GM21825 (cell line): ENCODE measurements at regions not wholly inside any gene's neighbourhood (a gene's known extent, or its start where the extent isn't known, plus 50 kb on each side); places are given as distances from the start of the nearest gene placed in this dataset.

ENCODE experiments used
- ATAC-seq: cut with Tn5 transposase; IDR thresholded peaks from one replicate; pipeline ENCODE4 v1.9.1; 2021; ENCODE audit warnings: mild to moderate bottlenecking, moderate library complexity; ENCODE audit not compliant: unreplicated experiment

DNA sequence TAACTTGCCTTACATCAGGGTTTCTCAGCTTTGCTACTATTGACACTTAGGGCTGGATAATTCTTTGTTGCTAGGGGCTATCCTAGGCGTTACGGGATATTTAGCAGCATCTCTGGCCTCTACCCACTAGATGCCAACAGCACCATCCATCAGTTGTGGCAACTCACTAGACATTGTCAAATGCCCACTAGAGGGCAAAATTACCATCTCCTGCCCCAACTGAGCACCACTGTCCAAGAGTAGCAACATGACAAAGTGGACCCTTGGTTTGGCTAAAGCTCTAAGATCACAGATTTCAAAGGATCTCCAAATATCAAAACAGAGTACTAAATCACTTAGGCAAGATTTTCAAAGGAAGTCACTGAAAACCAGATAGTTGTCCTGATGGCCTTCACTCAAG, 251.7 kb upstream of the TBX3 start:
- no peak for ATAC-seq

DNA sequence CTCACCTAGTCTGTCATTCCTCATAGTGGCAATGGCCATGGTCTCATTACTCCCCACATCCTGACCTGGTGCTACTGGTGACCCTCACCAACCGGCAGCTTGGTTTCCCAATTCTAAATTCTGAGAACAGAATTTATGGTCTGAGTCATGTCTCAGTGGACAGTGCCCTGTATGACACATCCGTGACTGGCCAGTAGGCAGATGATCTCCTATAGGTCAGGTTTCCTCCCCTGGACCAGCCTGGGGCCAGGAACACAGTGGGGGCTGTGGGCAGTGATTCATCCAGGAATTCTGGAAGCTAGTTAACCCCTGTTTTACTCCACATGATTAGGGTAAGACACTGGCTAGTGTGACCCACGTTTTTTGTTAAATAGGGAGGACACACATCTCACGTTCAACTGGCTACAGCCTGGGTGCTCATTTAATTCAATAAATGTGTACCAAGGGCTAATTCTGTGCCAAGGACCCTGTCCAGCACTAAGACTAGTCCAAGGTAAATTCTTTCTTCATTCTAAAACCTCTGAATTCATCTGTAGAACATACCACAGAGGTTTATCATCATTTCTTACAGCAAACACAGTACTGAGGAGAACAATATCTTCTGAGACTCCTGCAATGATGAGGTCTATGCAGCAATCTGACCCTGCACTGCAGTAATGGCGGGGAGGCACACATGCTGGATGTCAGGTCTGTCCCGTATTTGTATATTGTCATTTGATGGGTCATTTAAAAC, 249.6 kb upstream of the TBX3 start:
- ATAC-seq: no peak

DNA sequence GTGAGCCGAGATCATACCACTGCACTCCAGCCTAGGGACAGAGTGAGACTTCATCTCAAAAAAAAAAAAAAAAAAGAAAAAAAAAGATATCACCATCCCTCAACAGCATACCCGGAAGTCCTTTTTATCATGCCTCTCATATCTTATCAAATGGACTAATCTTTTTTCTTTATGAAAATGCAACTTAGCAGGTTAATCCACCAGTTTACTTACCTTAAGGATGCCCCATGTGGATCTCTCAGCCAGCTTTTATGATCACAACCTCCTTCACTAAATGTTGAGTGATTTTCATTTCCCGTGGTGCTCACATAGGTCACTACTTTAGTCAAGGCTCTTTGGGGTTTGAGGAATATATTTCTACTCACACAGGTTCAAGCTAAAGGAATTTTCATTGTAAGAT, 248.8 kb upstream of the TBX3 start:
- ATAC-seq: no peak

DNA sequence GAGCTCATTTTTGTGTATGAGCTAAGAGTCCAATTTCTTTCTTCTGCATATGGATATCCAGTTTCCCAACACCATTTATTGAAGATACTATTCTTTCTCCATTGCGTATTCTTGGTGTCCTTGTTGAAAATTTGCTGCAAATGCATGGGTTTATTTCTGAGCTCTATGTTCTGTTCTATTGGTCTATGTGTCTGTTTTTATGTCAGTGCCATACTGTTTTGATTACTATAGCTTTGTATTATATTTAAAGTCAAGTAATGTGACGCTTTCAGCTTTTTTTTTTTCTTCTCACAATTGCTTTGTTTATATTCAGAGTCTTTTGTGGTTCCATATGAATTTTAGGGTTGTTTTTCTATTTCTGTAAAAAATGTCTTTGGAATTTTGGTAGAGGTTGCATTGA, 247.1 kb upstream of the TBX3 start:
- ATAC-seq: no peak

DNA sequence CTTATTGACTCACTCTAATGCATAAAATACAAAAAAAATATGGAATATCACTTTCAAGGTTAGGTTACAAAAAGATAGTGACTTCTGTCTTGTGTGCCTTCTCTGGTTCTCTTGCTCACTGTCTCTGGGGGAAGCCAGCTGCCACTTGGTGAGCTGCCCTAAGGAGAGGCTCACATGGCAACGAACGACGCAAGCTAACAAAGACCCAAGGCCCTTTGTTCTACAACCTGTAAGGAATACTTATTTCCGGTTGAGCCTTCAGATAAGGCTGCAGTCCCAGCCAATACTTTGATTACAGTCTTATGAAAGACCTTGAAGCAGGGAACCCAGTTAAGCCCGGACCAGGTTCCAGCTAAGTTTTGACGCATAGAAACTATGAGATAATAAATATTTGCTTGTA, 242.4 kb upstream of the TBX3 start:
- no peak for ATAC-seq

DNA sequence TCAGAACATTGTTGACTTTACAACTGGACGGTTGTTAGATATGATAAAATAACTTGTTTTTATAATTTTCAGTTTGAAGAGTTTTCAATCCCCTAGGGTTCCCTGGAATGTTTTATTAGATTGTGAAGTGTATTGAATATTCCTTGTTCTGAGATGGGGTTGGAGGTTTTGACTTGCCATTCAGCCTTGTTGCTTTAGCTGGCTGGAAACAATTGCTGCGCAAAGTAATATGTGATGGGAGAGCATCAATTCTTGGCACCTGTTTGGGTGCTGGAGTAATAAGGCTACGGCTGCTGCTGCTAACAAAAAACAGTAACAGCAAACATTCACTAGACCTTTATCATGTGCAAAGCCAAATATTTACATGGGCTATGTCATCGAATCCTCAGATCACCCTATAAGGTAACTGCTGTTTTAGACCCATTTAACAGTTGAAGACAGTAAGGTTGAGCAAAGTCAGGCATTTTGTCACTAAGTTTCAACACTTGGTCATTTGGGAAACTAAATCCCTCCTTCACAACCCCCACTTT, 241.0 kb upstream of the TBX3 start:
- no peak for ATAC-seq

DNA sequence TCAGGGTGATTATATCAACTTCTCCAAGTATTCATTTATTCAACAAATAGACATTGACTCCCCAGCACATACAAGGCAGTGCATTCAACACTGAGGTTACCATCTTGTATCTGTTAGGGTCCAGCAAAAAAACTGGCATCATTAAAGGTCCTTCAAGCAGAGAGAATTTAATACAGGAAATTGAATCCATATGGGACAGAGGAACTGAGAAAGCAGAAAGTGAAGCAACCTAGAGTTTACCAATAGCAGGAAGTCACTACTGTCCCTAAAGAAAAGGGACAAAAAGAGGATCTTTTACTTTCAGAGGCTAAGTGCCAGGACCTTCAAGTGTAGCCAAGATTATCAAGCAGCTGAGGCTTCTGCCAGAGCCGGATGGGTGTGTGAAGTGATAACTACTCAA, 237.8 kb upstream of the TBX3 start:
- no peak for ATAC-seq

DNA sequence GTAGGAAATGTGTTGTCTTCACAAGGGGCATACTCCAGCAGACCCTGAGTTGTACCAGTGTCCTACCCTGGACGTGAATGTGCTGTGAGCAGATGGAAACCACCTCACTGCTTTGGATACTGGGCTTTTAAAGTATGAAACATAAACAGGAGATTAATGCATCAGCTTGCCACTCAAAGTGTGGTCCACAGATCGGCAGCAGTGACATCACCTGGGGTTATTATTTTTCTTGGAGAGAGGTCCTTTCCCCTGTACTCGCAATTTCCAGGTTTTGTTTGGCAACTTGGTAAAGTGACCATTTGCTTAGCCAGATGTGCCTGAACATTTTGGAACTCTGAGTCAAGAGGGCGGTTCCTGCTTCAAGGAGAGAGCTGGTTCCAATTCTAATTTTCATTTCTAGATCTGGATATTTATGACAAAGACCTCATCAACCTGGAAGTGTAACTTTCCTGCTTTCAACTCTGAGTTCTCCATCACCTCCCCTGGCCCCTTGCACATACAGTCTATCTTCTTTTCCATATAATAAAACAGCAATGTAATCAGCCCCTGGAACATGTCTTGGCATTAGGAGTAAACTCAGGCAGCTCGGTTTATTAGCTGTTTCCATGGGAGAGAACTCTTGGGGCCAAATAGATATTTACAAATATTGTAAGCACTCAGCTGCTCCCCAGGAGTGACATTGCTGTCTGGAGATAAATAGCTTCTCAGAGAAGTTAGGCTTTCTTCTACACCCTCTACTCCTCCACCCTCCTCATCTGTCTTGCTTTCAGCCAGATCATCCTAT, 237.0 kb upstream of the TBX3 start:
- no peak for ATAC-seq

DNA sequence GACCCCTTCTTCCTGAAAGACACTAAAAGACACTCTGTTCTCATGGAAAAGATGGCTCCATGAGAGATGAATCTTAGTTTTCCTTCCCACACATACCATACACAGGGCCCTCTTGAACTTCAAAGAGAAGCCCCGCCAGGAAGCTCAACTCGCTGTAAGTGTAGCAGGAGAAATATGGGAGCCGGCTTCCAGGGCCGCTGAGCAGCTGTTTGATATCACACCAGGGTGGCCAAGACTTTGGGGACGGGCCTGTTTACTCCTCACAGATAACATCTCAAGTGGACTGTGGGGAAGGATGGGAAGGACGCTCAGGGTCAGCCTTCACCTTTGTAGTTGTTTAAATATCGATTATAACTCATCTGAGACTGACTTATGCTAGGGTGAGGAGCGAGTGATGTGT, 235.5 kb upstream of the TBX3 start:
- no peak for ATAC-seq

DNA sequence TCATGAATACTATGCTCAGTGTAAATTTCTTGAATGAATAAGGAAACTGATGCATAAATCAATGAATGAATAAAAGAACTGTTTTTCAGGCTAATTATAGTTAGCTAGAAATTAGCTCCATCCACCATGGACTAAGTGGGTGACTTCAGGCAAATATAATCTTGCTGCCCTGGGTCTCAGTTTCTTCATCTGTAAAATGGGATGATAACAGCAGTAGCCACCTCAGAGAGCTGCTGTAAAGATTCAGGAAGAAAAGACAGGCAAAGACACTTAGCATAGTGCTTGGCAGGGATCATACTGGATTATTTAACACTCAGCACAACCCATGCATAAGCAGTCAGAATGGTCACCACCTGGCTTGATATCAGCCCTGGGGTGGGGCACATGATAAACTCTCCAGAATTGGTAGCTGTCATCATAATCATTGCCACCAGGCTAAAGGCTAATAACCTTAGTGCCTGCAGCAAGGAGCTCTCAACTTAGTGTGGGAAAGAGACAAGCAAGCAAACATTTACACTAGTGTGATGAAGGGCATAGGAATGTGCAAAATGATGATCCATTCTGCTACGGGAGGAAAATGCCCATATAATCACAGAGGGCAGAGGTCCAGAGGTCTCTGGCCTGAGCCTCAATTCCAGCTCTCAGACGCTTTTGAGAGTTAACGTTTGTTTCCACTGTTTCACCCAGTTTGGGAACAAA, 234.7 kb upstream of the TBX3 start:
- ATAC-seq: no peak

DNA sequence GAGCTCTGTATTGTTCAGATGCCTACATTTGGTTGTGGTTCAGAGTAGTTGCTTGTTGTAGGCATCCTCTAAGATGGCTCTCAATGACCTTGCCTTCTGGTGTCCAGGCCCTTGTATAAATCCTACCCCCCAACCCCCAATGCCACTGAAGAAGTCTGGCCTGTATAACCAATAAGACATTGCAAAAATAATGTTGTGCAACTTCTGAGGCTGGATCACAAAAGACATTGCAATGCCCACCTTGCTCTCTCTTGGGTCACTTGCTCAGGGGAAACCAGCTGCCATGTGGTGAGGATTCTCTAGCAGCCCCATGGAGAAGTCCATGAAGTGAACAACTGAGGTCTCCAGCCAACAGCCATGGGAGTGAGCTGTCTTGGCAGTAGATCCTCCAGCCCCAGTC, 234.0 kb upstream of the TBX3 start:
- ATAC-seq: no peak

DNA sequence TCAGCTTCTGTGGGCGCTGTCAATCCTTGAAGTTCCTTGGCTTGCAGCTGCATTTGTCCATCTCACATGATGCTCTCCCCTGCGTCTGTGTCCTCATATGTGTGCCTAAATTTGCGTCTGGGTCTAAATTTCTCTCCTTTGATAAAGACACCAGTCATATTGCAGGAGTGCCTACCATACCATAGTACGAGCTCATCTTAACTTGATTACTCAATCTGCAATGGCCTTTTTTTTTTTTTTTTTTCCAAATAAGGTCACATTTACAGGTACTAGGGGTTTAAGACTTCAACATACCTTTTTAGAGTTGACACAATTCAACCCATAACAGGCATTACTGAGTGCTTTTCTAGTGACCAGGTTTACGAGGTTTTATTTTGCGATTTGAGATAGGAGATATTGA, 233.3 kb upstream of the TBX3 start:
- no peak for ATAC-seq

DNA sequence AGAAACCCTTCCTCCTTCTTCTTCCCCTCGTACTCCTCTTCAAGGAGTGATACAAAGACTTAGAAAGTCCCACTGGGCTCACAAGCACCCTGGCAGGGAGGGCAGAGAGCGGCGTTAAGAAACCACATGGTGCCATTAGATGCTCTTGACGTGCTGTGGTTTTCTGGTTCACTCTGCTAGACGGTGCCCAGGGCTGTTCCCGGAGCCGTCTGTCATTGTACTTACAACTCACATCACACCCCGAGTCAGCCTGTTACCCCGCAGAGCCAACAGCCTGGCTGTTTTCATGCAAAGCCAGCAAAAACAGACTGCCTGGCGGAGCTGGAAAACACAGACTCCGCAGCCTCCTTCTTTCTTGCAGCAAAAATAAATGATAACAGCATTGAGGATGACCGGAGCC, 232.6 kb upstream of the TBX3 start:
- ATAC-seq: no peak

DNA sequence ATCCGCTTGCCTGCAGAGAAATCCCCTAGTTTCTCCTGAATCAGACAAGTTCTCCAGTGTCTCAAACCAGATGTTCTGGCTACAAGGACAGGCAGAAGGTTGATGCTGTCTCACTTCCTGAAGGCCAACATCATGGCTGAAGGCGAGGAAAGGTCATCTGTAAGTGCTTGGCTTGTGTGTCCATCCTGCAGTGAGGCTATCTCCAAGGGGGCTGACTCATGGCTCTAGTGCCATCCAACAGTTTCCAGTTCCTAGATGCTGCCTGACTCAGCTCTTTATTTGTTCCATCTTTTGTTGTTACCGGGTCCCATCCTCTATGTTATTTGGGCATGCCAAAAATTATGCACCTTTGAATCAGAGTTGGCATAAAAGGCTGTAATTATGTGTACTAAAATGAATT, 232.1 kb upstream of the TBX3 start:
- ATAC-seq: no peak

DNA sequence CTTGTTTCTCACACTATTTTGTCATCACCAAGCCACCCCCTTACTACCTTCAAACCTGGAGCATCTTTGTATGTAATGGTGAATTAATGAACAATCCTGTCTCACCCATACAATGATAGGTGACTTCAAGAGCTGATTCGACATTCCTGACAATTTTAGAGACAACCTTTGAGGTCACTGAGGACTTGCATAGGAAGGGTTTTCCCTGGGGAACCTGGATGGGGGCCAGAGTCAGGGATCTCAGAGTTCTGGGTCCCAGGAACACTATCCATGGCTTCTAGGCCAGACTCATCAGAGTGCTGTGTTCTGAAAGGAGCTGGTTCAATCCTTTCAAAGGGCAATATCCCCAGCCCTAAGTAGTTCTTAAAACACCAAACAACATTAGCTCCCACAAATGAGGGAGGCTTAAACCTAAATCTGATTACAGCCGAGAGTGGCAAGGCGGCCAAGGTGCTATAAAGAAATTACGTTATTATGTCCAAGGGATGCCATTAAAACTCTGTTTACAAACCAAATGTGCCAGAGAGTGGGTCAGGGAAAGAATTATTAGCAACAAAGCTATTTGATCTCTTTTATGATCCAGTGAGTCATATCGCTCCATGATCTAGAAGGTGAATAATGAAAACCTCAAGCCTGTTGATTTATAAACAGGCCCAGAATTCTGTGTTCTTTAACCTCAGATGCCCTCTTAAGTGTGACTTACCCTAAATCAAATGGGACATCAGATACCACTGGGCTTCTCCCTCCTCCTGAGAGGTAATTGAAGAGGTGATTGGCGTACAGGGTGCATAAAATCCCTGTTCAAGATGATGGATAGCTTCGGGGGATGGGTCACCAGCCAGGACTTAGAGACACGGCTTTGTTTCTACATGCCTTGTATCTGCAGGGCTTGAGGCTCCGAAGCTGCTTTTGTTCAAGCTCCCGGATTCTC, 230.2 kb upstream of the TBX3 start:
- no peak for ATAC-seq

DNA sequence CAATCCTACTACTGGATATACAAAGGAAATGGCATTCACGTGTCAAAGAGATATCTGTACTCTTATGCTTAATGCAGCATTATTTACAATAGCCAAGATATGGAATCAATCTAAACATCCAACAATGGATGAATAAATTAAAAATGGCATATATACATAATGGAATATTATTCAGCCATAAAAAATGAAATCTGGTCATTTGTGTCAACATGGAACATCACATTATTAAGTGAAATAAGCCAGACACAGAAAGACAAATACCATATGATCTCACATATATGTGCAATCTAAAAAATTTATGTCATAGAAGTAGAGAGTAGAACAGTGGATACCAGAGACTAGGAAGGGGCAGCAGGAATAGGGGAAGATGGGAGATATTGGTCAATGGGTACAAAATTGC, 228.8 kb upstream of the TBX3 start:
- no peak for ATAC-seq

DNA sequence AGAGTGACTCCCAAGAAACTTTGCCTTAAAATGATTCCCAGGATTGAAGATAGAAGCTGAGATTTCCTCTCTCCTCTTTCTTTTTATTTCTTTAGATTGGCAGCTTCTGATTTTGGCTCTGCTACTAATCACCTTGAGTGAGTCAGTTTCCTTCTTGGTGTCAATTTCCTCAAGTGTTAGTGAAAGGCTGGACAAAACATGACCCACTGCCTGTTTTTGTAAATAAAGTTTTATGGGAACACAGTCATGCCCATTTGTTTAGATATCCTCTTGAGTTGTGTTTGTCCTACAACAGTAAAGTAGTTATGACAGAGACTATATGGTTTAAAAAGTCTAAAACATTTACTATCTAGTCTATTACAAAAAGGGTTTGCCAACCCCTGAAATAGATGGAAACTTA, 227.2 kb upstream of the TBX3 start:
- ATAC-seq: no peak

DNA sequence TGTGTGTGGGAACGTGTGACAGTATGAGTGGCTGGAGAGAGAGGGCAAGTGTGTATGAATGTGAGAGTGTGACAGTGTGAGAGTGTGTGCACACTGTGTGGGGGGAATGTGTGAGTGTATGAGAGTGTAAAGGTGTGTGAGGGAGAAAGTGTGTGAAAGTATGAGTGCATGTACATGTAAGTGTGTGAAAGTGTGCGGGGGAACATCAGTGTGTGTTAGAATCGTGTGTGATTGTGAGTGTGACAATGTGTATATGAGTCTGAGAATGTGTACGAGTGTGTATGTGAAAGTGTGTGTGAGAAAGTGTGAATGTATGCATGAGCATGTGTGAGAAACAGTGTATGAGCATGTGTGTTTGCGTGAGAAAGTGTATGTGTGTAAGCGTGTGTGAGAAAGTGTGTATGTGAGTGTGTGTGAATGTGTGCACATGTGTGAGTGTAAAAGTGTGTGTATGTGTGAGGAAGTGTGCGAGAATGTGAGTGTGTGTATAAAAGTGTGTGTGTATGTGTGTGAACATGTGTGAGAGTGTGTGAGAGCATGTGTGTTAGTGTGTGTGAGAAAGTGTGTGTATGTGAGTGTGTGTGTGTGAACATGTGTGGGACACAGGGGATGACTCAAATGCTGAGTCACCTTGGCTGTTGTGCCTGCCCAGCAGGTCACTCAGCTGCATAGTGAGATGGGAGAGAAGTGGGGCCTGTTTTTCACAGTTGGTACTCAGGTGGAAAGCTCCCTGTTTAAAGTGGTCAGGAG, 220.5 kb upstream of the TBX3 start:
- ATAC-seq: no peak

DNA sequence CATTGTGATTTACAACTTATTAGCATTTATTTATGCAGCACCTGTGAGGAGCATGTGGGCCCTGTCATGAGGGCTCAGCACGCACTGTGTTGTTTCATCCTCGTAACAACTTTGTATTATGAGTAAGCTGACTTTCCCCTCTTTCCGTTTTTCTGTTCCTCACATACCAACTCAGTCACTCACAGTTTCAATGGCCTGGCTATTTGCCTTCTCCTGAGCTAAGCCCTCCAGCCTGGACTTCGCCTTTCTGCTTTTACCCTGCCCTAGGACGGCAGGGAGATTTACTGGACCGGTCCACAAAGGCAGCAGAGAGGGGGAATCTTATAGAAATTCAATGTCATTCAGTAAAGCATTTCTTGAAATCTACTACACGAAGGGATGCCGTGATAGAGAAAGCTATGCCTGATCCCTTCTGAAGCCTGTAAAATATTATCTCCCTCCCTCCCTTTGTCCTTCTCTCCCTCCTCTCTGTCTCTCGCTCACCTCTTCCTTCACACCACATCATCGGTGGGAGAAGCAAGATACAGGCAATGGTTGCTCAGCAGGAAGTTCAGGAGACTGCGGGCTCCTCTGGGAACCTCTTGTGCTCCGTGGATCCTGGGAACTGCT, 219.2 kb upstream of the TBX3 start:
- ATAC-seq: no peak

DNA sequence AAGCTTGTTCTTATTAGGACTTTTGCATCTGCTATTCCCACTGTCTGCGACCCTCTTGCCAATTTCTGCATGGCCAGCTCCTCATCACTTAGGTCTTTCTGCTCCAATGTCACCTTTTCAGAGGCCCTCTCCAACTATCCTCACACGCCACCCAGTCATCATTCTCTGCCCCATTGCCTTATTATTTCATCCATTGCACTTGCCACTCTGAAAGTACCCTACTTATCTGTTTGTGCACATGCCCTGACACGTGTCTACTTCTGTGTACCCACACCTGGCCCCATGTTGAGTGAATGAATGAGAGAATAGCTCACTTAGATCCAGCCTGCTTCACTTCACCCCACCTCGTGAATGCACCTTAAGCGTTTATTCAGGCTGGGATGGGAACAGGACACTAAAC, 218.7 kb upstream of the TBX3 start:
- ATAC-seq: no peak
